Loucy (cell line): ENCODE measurements at regions not wholly inside any gene's neighbourhood (a gene's known extent, or its start where the extent isn't known, plus 50 kb on each side); places are given as distances from the start of the nearest gene placed in this dataset.

Experiments used
- H2AFZ ChIP-seq: fragments of 200-600 bp; sonication (generic); 2 replicates; pipeline ENCODE4 v1.6.0; 2016; ENCODE audit warnings: antibody characterized with exemption, mild to moderate bottlenecking, low read length, moderate library complexity
- H3F3A ChIP-seq: fragments of 200-600 bp; 2 replicates; pipeline ENCODE4 v1.6.0; 2016; ENCODE audit warnings: antibody characterized with exemption, low read depth, mild to moderate bottlenecking
- H3K27me3 ChIP-seq: fragments of 200-600 bp; sonication (generic); 2 replicates; pipeline ENCODE4 v1.6.1; 2014; ENCODE audit warnings: low read length, mild to moderate bottlenecking; ENCODE audit not compliant: insufficient read depth, poor library complexity, severe bottlenecking
- H3K36me3 ChIP-seq: fragments of 200-600 bp; sonication (generic); 2 replicates; pipeline ENCODE4 v1.6.1; 2016; ENCODE audit warnings: low read length; ENCODE audit not compliant: insufficient read depth
- H3K4me1 ChIP-seq: fragments of 200-600 bp; sonication (generic); 2 replicates; pipeline ENCODE4 v1.5.1; 2014; ENCODE audit warnings: low read length, mild to moderate bottlenecking; ENCODE audit not compliant: insufficient read depth, poor library complexity, severe bottlenecking
- H3K4me2 ChIP-seq: fragments of 200-600 bp; sonication (generic); 2 replicates; pipeline ENCODE4 v1.6.0; 2014; ENCODE audit warnings: antibody characterized with exemption, low read length, low read depth, mild to moderate bottlenecking; ENCODE audit not compliant: poor library complexity, severe bottlenecking
- H3K4me3 ChIP-seq: fragments of 200-600 bp; sonication (generic); 2 replicates; pipeline ENCODE4 v1.5.1; 2014; ENCODE audit warnings: low read length, mild to moderate bottlenecking, mixed read lengths; ENCODE audit not compliant: poor library complexity, severe bottlenecking
- H3K79me2 ChIP-seq: fragments of 200-600 bp; sonication (generic); 2 replicates; pipeline ENCODE4 v1.6.1; 2014; ENCODE audit warnings: low read length; ENCODE audit not compliant: insufficient read depth
- H3K9ac ChIP-seq: fragments of 200-600 bp; sonication (generic); 2 replicates; pipeline ENCODE4 v1.6.0; 2014; ENCODE audit warnings: mild to moderate bottlenecking, low read depth, low read length, moderate library complexity; ENCODE audit not compliant: poor library complexity, severe bottlenecking
- H3K9me2 ChIP-seq: fragments of 200-600 bp; sonication (generic); replicated peaks from 2 replicates; pipeline ENCODE4 v1.6.1; 2016; ENCODE audit warnings: low read depth, low read length, mixed read lengths
- H3K9me3 ChIP-seq: fragments of 200-600 bp; sonication (generic); 2 replicates; pipeline ENCODE4 v1.6.1; 2014; ENCODE audit warnings: mild to moderate bottlenecking, antibody characterized with exemption, low read length, low read depth; ENCODE audit not compliant: insufficient read depth
- H4K20me1 ChIP-seq: fragments of 200-600 bp; sonication (generic); 2 replicates; pipeline ENCODE4 v1.6.0; 2014; ENCODE audit warnings: antibody characterized with exemption, low read length, mild to moderate bottlenecking; ENCODE audit not compliant: insufficient read depth, poor library complexity, severe bottlenecking
- CTCF ChIP-seq: fragments of 200-600 bp; sonication (generic); conservative IDR thresholded peaks from 2 replicates; pipeline ENCODE4 v1.5.1; 2014; ENCODE audit warnings: mild to moderate bottlenecking, antibody characterized with exemption, low read length
- EZH2phosphoT487 ChIP-seq: fragments of 200-600 bp; IDR thresholded peaks from 2 replicates; pipeline ENCODE4 v1.6.1; 2018; ENCODE audit warnings: antibody characterized with exemption, mild to moderate bottlenecking, moderate library complexity, borderline replicate concordance

- TF ChIP-seq EZH2phosphoT487 = no peak
- TF ChIP-seq CTCF = no peak
- Histone ChIP-seq H3K9ac (no peak overlapping the region), H2AFZ (no peak overlapping the region), H3K27me3 (no peaks in the 10 kb centered on the region), H3K4me3 (no peak overlapping the region), H3K4me1 (no peaks in the 10 kb centered on the region), H3K9me3 (no peaks in the 10 kb centered on the region; the same call in 1 of the 2 replicates), H4K20me1 (no peaks in the 10 kb centered on the region), H3K36me3 (no peaks in the 10 kb centered on the region), H3F3A (no peaks in the 10 kb centered on the region), H3K9me2 (no peaks in the 10 kb centered on the region), H3K79me2 (no peaks in the 10 kb centered on the region), H3K4me2 (no peak overlapping the region)
Observed at GRCh38 chr4:189313861-189314513, 626.7 kb upstream of the FRG1 start.

DNA sequence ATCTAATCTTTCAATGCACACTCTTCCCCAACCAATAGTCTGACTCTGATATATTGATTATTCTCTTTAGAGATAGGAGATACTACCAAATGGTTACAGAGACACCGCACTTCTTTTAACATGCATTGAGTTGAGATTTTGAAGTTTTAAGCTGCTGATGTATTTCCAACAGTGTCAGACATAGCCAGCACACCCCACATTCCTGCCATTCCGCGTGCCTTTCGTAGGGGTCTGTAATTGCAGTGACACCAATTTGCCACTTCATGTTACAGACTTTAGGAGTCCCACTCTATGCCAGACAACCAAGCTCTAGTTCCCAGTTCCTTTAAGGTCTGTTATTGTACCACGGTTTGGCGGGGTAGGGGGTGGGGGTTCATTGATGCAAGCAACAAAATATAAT, 618.2 kb upstream of the FRG1 start:
- no peak overlapping the region for H3K4me3 ChIP-seq
- no peak overlapping the region for H3K4me2 ChIP-seq

GRCh38 chr4:189341881-189342280, 598.8 kb upstream of the FRG1 start:
- Histone ChIP-seq H4K20me1 (no peaks in the 10 kb centered on the region), H3K9ac (no peak overlapping the region), H3F3A (no peaks in the 10 kb centered on the region), H2AFZ (no peak overlapping the region), H3K9me2 (no peaks in the 10 kb centered on the region), H3K27me3 (no peaks in the 10 kb centered on the region), H3K9me3 (no peaks in the 10 kb centered on the region), H3K4me2 (no peak overlapping the region), H3K79me2 (no peaks in the 10 kb centered on the region), H3K4me3 (no peak overlapping the region), H3K36me3 (no peaks in the 10 kb centered on the region), H3K4me1 (no peaks in the 10 kb centered on the region)
- TF ChIP-seq CTCF = no peak

More for the DNA sequence above, 618.2 kb upstream of the FRG1 start:
- Histone ChIP-seq H2AFZ (no peak overlapping the region), H3K27me3 (no peaks in the 10 kb centered on the region), H4K20me1 (no peaks in the 10 kb centered on the region), H3K79me2 (no peaks in the 10 kb centered on the region), H3K9ac (no peak overlapping the region), H3K36me3 (no peaks in the 10 kb centered on the region), H3F3A (no peaks in the 10 kb centered on the region), H3K4me1 (no peaks in the 10 kb centered on the region), H3K9me2 (no peaks in the 10 kb centered on the region), H3K9me3 (peaks cover 3% of the 10 kb centered on the region; the same call in 1 of the 2 replicates)
- TF ChIP-seq EZH2phosphoT487 (no peak), CTCF (no peak)
